Stimulated activated CD4-positive, alpha-beta T cell treated with anti-CD3 and anti-CD28 coated beads, Interleukin-12 subunit alpha, Interleukin-12 subunit beta, amount 100 ng/mL, for 4 hours (primary cell): ENCODE measurements at regions not wholly inside any gene's neighbourhood (a gene's known extent, or its start where the extent isn't known, plus 50 kb on each side); places are given as distances from the start of the nearest gene placed in this dataset.

Experiments used
- DNase-seq: peaks from one replicate; pipeline ENCODE4 v3.0.0-alpha.2; 2020

GRCh38 chr2:217749008-217749407, 253.8 kb downstream of the TNS1 start:
- no peak for DNase-seq

- DNase-seq: no peak
These were observed 256.0 kb downstream of the TNS1 start for GRCh38 chr2:217746808-217747207.

GRCh38 chr2:217743966-217744761, 258.6 kb downstream of the TNS1 start:
- DNase-seq: no peak

- DNase-seq: no peak
These were observed 259.4 kb downstream of the TNS1 start for GRCh38 chr2:217743407-217743806.

- no peak for DNase-seq
These were observed 260.0 kb downstream of the TNS1 start for GRCh38 chr2:217742841-217743240.

GRCh38 chr2:217742276-217742675, 260.5 kb downstream of the TNS1 start:
- DNase-seq: no peak

GRCh38 chr2:217741381-217741955, 261.3 kb downstream of the TNS1 start:
- DNase-seq: no peak

GRCh38 chr2:217740756-217741155, 262.0 kb downstream of the TNS1 start:
- DNase-seq: no peak

- DNase-seq: no peak
These were observed 262.6 kb downstream of the TNS1 start for GRCh38 chr2:217740178-217740577.

GRCh38 chr2:217739741-217740140, 263.1 kb downstream of the TNS1 start:
- no peak for DNase-seq

- DNase-seq: no peak
These were observed 264.7 kb downstream of the TNS1 start for GRCh38 chr2:217738061-217738460.

- DNase-seq: no peak
These were observed 265.8 kb downstream of the TNS1 start for GRCh38 chr2:217736776-217737550.

- no peak for DNase-seq
These were observed 266.9 kb downstream of the TNS1 start for GRCh38 chr2:217735899-217736298.

- DNase-seq: no peak
These were observed 267.8 kb downstream of the TNS1 start for GRCh38 chr2:217735034-217735433.

GRCh38 chr2:217733461-217733860, 269.3 kb downstream of the TNS1 start:
- DNase-seq: no peak

- no peak for DNase-seq
These were observed 269.8 kb downstream of the TNS1 start for GRCh38 chr2:217732992-217733391.

- DNase-seq: no peak
These were observed 271.0 kb downstream of the TNS1 start for GRCh38 chr2:217731805-217732204.

- no peak for DNase-seq
These were observed 273.3 kb downstream of the TNS1 start for GRCh38 chr2:217729421-217730053.

- DNase-seq: no peak
These were observed 275.0 kb downstream of the TNS1 start for GRCh38 chr2:217727801-217728200.

GRCh38 chr2:217725409-217725808, 277.4 kb downstream of the TNS1 start:
- no peak for DNase-seq

- no peak for DNase-seq
These were observed 278.3 kb downstream of the TNS1 start for GRCh38 chr2:217724471-217724870.

GRCh38 chr2:217723981-217724380, 278.8 kb downstream of the TNS1 start:
- DNase-seq: no peak

- no peak for DNase-seq
These were observed 279.8 kb downstream of the TNS1 start for GRCh38 chr2:217722883-217723472.
